Tibial nerve (tissue), 4 donors: ENCODE measurements at regions not wholly inside any gene's neighbourhood (a gene's known extent, or its start where the extent isn't known, plus 50 kb on each side); places are given as distances from the start of the nearest gene placed in this dataset.

ENCODE experiments used
- DNase-seq, 2 donors: peaks; one replicate each; pipeline ENCODE4 v3.0.0-alpha.2; 2019; ENCODE audit warnings: low spot score in 2 of 2
- H3K27ac ChIP-seq, 4 donors: fragments of 200-600 bp; sonication (generic) in 3 of 4; one replicate each; pipeline ENCODE4 v1.5.1; 2017 to 2019; ENCODE audit warnings: mild to moderate bottlenecking in 1 of 4
- H3K27me3 ChIP-seq, 2 donors: fragments of 200-600 bp; sonication (generic) in 1 of 2; one replicate each; pipeline versions ENCODE4 v1.5.1 to v1.6.0; 2017 to 2019
- H3K36me3 ChIP-seq, 3 donors: fragments of 200-600 bp; sonication (generic); one replicate each; pipeline ENCODE4 v1.5.1; 2018 to 2019
- H3K4me1 ChIP-seq, 4 donors: fragments of 200-600 bp; sonication (generic) in 3 of 4; one replicate each; pipeline ENCODE4 v1.5.1; 2017 to 2019
- H3K4me3 ChIP-seq, 4 donors: fragments of 200-600 bp; sonication (generic) in 3 of 4; one replicate each; pipeline ENCODE4 v1.5.1; 2017 to 2019; ENCODE audit warnings: mild to moderate bottlenecking in 1 of 4, moderate library complexity in 1 of 4
- H3K9me3 ChIP-seq, 4 donors: fragments of 200-600 bp; sonication (generic) in 3 of 4; one replicate each; pipeline ENCODE4 v1.5.1; 2017 to 2019
- EP300 ChIP-seq, 2 donors: sonication (generic); formaldehyde crosslinking; IDR thresholded peaks; one replicate each; pipeline ENCODE4 v1.6.1; 2017; ENCODE audit warnings: antibody characterized with exemption in 2 of 2, mild to moderate bottlenecking in 1 of 2
- POLR2A ChIP-seq, 2 donors: fragments of 450-650 bp; IDR thresholded peaks; one replicate each; pipeline ENCODE4 v1.6.1; 2017; ENCODE audit warnings: antibody characterized with exemption in 2 of 2, mild to moderate bottlenecking in 2 of 2, moderate library complexity in 2 of 2
- WGBS, 2 donors: methylation state at CpG; one replicate each; pipeline ENCODE4 v1.1.5; 2018; 5-methylcytosine and 5-hydroxymethylcytosine counted together
- TF ChIP-seq, protein P1 (sequence below), 5 experiments: fragments of 200-600 bp in 3 of 5; fragments of 450-650 bp in 2 of 5; sonication (generic) in 3 of 5; IDR thresholded peaks; one replicate each; pipeline ENCODE4 v1.5.1; 2016 to 2019; ENCODE audit warnings: antibody characterized with exemption in 5 of 5, mild to moderate bottlenecking in 3 of 5, moderate library complexity in 2 of 5

DNA sequence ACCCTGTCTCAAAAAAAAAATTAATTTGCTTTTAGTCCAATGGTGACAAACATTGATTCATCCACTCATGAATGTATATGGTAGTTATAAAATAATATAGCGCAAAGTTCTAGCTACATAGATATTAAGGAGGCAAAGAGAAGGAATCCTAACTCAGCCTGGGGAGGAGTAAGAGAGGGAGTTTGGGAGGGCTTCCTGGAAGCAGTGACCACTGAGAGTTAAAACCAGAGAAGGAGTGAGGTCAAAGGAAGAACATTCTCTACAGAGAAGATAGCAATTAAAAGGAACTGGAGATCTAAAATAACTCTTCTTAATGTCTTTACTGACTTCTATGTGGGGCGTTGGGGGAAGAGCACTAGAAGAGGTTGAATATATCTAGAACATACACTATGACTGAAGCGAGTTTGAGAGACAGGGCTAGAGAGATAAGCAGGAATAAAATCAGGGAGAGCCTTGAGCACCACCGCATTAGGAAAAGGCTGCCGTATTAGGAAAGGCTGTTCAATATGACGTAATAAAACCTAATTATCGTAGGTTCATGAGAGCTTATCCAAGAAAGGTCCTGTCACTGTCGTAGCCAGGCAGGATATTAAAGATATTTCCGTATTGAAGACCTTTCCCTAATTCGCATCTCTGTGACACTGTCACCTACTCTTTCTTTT lies 81.8 kb upstream of the CNKSR3 start:
- Histone ChIP-seq H3K4me3 (no peak overlapping the region), H3K36me3 (no peaks in the 10 kb centered on the region), H3K4me1 (peaks cover 0 to 5% (median 0%) of the 10 kb centered on the region in 4 donors), H3K27ac (no peak overlapping the region), H3K27me3 (no peaks in the 10 kb centered on the region), H3K9me3 (no peaks in the 10 kb centered on the region)
- DNase-seq: no peak
- TF ChIP-seq, protein P1, sequence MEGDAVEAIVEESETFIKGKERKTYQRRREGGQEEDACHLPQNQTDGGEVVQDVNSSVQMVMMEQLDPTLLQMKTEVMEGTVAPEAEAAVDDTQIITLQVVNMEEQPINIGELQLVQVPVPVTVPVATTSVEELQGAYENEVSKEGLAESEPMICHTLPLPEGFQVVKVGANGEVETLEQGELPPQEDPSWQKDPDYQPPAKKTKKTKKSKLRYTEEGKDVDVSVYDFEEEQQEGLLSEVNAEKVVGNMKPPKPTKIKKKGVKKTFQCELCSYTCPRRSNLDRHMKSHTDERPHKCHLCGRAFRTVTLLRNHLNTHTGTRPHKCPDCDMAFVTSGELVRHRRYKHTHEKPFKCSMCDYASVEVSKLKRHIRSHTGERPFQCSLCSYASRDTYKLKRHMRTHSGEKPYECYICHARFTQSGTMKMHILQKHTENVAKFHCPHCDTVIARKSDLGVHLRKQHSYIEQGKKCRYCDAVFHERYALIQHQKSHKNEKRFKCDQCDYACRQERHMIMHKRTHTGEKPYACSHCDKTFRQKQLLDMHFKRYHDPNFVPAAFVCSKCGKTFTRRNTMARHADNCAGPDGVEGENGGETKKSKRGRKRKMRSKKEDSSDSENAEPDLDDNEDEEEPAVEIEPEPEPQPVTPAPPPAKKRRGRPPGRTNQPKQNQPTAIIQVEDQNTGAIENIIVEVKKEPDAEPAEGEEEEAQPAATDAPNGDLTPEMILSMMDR (IDR thresholded peaks at IDR 0.05): no peak
- TF ChIP-seq EP300 (IDR thresholded peaks at IDR 0.05) (no peak), POLR2A (IDR thresholded peaks at IDR 0.05) (no peak)
- WGBS, 2 donors: 88 to 89% methylated on average over 10 of the region's 10 CpGs

DNA sequence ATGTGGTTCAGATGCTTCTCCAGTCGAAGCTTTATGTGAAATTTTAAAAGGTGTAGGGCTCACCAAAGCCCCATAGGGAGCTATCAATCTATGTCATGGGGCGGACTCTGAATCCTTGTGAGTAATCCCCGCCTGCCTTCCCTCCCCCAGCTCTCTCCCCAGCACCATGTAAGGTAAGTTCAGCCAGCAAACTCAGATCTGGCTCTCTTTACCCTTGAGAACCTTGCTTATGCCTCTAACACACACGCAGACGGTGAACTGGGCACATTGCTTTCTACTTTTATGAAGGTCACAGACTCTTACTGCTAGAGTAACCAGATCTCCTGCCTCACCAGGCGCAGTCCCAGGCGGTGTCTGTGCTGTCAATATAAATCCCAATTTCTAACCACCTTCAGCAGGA lies 82.6 kb upstream of the CNKSR3 start:
- Histone ChIP-seq H3K27me3 (no peaks in the 10 kb centered on the region), H3K27ac (no peak overlapping the region), H3K9me3 (no peaks in the 10 kb centered on the region), H3K36me3 (no peaks in the 10 kb centered on the region), H3K4me1 (peaks cover 0 to 5% (median 0%) of the 10 kb centered on the region in 4 donors), H3K4me3 (no peak overlapping the region)
- WGBS, 2 donors: 61 to 75% methylated on average over 7 of the region's 7 CpGs
- no peak for DNase-seq
- no peak for TF ChIP-seq POLR2A (IDR thresholded peaks at IDR 0.05)
- TF ChIP-seq, protein P1 (IDR thresholded peaks at IDR 0.05): no peak
- TF ChIP-seq EP300 (IDR thresholded peaks at IDR 0.05): no peak

DNA sequence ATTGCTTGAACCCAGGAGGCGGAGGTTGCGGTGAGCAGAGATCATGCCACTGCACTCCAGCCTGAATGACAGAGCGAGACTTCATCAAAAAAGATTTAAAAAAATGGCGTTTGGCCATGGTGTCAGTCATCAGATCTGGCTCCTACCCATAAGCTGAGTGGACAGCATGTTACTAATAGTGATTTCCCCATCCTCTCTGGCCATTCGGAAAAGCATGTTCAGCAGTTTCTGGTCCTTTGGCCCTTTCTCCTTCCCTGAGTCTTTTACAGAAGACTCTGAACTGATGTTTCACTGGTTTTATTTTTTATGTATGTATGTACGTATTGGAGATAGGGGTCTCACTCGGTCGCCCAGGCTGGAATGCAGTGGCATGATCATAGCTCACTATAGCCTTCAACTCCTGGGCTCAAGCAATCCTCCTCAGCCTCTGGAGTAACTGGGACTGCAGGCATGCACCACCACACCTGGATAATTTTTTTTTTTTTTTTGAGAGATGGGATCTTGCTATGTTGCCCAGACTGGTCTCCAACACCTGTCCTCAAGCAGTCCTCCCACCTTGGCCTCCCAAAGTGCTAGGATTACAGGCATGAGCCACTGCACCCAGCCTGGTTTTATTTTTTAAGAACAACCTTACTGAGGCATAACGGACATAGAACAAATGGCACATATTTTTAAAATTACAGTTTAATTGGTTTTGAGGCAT lies 84.2 kb upstream of the CNKSR3 start:
- Histone ChIP-seq H3K4me3 (no peak overlapping the region), H3K27ac (no peak overlapping the region), H3K9me3 (no peaks in the 10 kb centered on the region), H3K36me3 (no peaks in the 10 kb centered on the region), H3K4me1 (peaks cover 0 to 5% (median 0%) of the 10 kb centered on the region in 4 donors), H3K27me3 (no peaks in the 10 kb centered on the region)
- no peak for DNase-seq
- WGBS, 2 donors: 93 to 94% methylated on average over 9 of the region's 9 CpGs
- TF ChIP-seq, protein P1 (IDR thresholded peaks at IDR 0.05): no peak
- no peak for TF ChIP-seq EP300 (IDR thresholded peaks at IDR 0.05)
- TF ChIP-seq POLR2A (IDR thresholded peaks at IDR 0.05): no peak

DNA sequence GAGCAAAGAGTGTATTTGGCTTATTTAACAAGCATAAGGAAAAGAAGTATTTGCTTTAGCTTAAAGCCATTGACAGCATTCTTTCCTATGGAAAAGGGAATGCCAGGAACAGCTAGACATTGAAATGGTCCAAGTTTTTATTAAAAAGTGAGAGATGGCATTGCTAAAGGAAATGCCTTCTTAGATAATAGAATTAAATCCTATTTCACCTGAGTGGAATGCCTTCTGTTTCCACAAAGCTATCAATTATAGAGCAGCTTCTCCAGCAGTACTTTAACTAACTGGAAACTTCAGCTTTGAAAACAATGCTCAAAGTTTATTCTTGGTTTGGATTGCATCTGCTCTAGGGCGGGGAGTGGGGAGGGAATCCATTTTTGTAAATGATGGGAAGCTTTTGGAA lies 85.1 kb upstream of the CNKSR3 start:
- Histone ChIP-seq H3K4me3 (no peak overlapping the region), H3K36me3 (no peaks in the 10 kb centered on the region), H3K4me1 (peaks cover 0 to 5% (median 0%) of the 10 kb centered on the region in 4 donors), H3K9me3 (no peaks in the 10 kb centered on the region), H3K27ac (no peak overlapping the region), H3K27me3 (no peaks in the 10 kb centered on the region)
- 55 to 73% methylated on average over 1 of the region's 1 CpG for WGBS, 2 donors
- TF ChIP-seq, protein P1 (IDR thresholded peaks at IDR 0.05): no peak
- no peak for TF ChIP-seq EP300 (IDR thresholded peaks at IDR 0.05)
- TF ChIP-seq POLR2A (IDR thresholded peaks at IDR 0.05): no peak
- no peak for DNase-seq

DNA sequence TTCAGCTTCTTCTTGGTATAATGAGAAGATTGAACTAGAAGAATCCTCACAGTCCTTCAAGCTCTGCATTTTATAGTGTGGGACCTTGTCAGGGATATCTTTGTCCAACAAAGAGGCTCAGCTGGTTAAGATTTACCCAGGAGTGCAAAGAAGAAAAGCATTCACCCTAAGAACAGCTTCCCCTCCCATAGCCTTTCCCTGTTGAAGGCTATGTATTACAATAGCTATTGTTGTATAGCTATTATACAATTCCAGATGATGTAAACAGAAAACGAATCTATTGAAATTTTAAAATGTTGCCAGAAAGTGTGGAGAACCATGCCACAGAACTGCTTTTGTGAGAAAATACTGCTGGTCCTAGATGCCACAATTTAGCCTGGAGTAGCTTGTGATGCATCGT lies 85.5 kb upstream of the CNKSR3 start:
- no peak overlapping the region for H3K4me3 ChIP-seq
- no peak for TF ChIP-seq POLR2A (IDR thresholded peaks at IDR 0.05)
- no peak for TF ChIP-seq EP300 (IDR thresholded peaks at IDR 0.05)
- TF ChIP-seq, protein P1 (IDR thresholded peaks at IDR 0.05): no peak
- H3K4me1 ChIP-seq: peaks cover 0 to 5% (median 0%) of the 10 kb centered on the region in 4 donors
- H3K9me3 ChIP-seq: no peaks in the 10 kb centered on the region
- 48 to 52% methylated on average over 2 of the region's 2 CpGs for WGBS, 2 donors
- no peaks in the 10 kb centered on the region for H3K36me3 ChIP-seq
- H3K27ac ChIP-seq: no peak overlapping the region
- no peaks in the 10 kb centered on the region for H3K27me3 ChIP-seq
- DNase-seq: no peak
